Right lobe of liver (tissue), 6 donors: ENCODE measurements at regions not wholly inside any gene's neighbourhood (a gene's known extent, or its start where the extent isn't known, plus 50 kb on each side); places are given as distances from the start of the nearest gene placed in this dataset.
"Not testable (repeated sequence)": the region's sequence is repeated elsewhere in the genome, so short reads cannot be mapped to it uniquely, and the experiment has no call there.

ENCODE experiments used
- ATAC-seq, 4 donors: fragments of 200-7000 bp; cut with Tn5 transposase; one replicate each; pipeline ENCODE4 v1.9.1; 2020; ENCODE audit warnings: mild to moderate bottlenecking in 4 of 4, moderate library complexity in 4 of 4
- DNase-seq, 3 donors: peaks; one replicate each; pipeline ENCODE4 v3.0.0-alpha.2; 2020
- H3K27ac ChIP-seq, 3 donors: fragments of 200-600 bp; one replicate each; pipeline ENCODE4 v1.8.0; 2022
- H3K27me3 ChIP-seq, 2 donors: fragments of 200-600 bp; one replicate each; pipeline ENCODE4 v1.8.0; 2022
- H3K36me3 ChIP-seq, 4 donors: fragments of 200-600 bp; sonication (generic) in 1 of 4; one replicate each; pipeline versions ENCODE4 v1.5.1 to v1.8.0; 2017 to 2022; ENCODE audit warnings: control low read depth in 1 of 4
- H3K4me1 ChIP-seq, 4 donors: fragments of 200-600 bp; sonication (generic) in 1 of 4; one replicate each; pipeline versions ENCODE4 v1.5.1 to v1.8.0; 2017 to 2022; ENCODE audit warnings: control low read depth in 1 of 4
- H3K4me3 ChIP-seq, 3 donors: fragments of 200-600 bp; one replicate each; pipeline ENCODE4 v1.8.0; 2022
- H3K9me3 ChIP-seq, 4 donors: fragments of 200-600 bp; sonication (generic) in 1 of 4; one replicate each; pipeline versions ENCODE4 v1.5.1 to v1.8.0; 2017 to 2022; ENCODE audit warnings: control low read depth in 1 of 4
- CTCF ChIP-seq, 4 donors: fragments of 200-600 bp in 3 of 4; fragments of 450-650 bp in 1 of 4; IDR thresholded peaks; one replicate each; pipeline versions ENCODE4 v1.5.1 to v1.8.0; 2016 to 2022; ENCODE audit warnings: antibody characterized with exemption in 4 of 4, mild to moderate bottlenecking in 2 of 4
- POLR2A ChIP-seq: fragments of 450-650 bp; IDR thresholded peaks from one replicate; pipeline ENCODE4 v1.6.1; 2017; ENCODE audit warnings: antibody characterized with exemption, mild to moderate bottlenecking
- WGBS: methylation state at CpG from one replicate; pipeline ENCODE4 v1.1.6; 2018; ENCODE audit warnings: low coverage, low lambda C conversion rate; ENCODE audit not compliant: insufficient coverage; ENCODE audit errors: missing lambda C conversion rate; 5-methylcytosine and 5-hydroxymethylcytosine counted together
- intact Hi-C, 2 donors: fragments of 100-400 bp; cut with DNase I; formaldehyde crosslinking; loops; one replicate each; pipeline versions ENCODE4 v1.11.2 to v1.14.1; 2022
- donor health status: DM: no; HTN: yes; CAD: no.
- donor health status: DM: no; HTN: no; CAD: no.
- donor health status: DM: no; HTN: no; CAD: no.
- donor health status: DM: no; HTN: yes; CAD: no.
- donor health status: DM: no; HTN: yes; CAD: no.

- no peak for DNase-seq
- no peak for ATAC-seq
- Histone ChIP-seq H3K4me1 (no peaks in the 10 kb centered on the region), H3K9me3 (no peaks in the 10 kb centered on the region), H3K27me3 (no peaks in the 10 kb centered on the region), H3K4me3 (no peak overlapping the region), H3K36me3 (no peaks in the 10 kb centered on the region), H3K27ac (no peak overlapping the region)
- TF ChIP-seq POLR2A: no peak
- TF ChIP-seq CTCF (IDR thresholded peaks at IDR 0.05): no peak
- intact Hi-C loops: no loop called here
Observed at GRCh38 chr2:111252436-111252835, 131.7 kb downstream of the BCL2L11 start.

GRCh38 chr2:111254916-111255315 is 134.2 kb downstream of the BCL2L11 start:
- H3K4me1 ChIP-seq, intact Hi-C loops, H3K36me3 ChIP-seq, H3K9me3 ChIP-seq, H3K27me3 ChIP-seq, ATAC-seq, DNase-seq, H3K27ac ChIP-seq, H3K4me3 ChIP-seq: not testable (repeated sequence)
- WGBS: 77% methylated on average over 6 of the region's 6 CpGs

- H3K36me3 ChIP-seq, H3K27me3 ChIP-seq, H3K4me3 ChIP-seq, H3K27ac ChIP-seq, ATAC-seq, intact Hi-C loops, H3K9me3 ChIP-seq, DNase-seq, H3K4me1 ChIP-seq: not testable (repeated sequence)
- WGBS: 17% methylated on average over 1 of the region's 1 CpG
Observed at GRCh38 chr2:111256628-111257027, 135.9 kb downstream of the BCL2L11 start.

- H3K4me3 ChIP-seq, H3K36me3 ChIP-seq, H3K4me1 ChIP-seq, H3K27ac ChIP-seq, ATAC-seq, H3K27me3 ChIP-seq, H3K9me3 ChIP-seq, intact Hi-C loops, DNase-seq: not testable (repeated sequence)
- 100% methylated on average over 1 of the region's 1 CpG for WGBS
Observed at GRCh38 chr2:111257607-111258006, 136.9 kb downstream of the BCL2L11 start.

- H3K4me3 ChIP-seq, H3K4me1 ChIP-seq, H3K36me3 ChIP-seq, intact Hi-C loops, DNase-seq, H3K27me3 ChIP-seq, ATAC-seq, H3K9me3 ChIP-seq, H3K27ac ChIP-seq: not testable (repeated sequence)
- WGBS: no CpG with 5 or more reads among the region's 1 CpG
Observed at GRCh38 chr2:111258318-111258717, 137.6 kb downstream of the BCL2L11 start.

- H3K27me3 ChIP-seq, H3K4me3 ChIP-seq, H3K36me3 ChIP-seq, H3K27ac ChIP-seq, H3K9me3 ChIP-seq, intact Hi-C loops, ATAC-seq, DNase-seq, H3K4me1 ChIP-seq: not testable (repeated sequence)
- WGBS: 50% methylated on average over 2 of the region's 9 CpGs
Observed at GRCh38 chr2:111262627-111263379, 142.1 kb downstream of the BCL2L11 start.

GRCh38 chr2:111263380-111264017 is 142.8 kb downstream of the BCL2L11 start:
- H3K27me3 ChIP-seq, H3K27ac ChIP-seq, H3K36me3 ChIP-seq, H3K9me3 ChIP-seq, H3K4me1 ChIP-seq, H3K4me3 ChIP-seq, DNase-seq, intact Hi-C loops: not testable (repeated sequence)
- WGBS: no CpG with 5 or more reads among the region's 7 CpGs
- peak in 1 of 4 donors; percentile 7 for ATAC-seq

- H3K27ac ChIP-seq, DNase-seq, H3K4me3 ChIP-seq, H3K9me3 ChIP-seq, H3K27me3 ChIP-seq, H3K36me3 ChIP-seq, H3K4me1 ChIP-seq, ATAC-seq, intact Hi-C loops: not testable (repeated sequence)
- WGBS: 98% methylated on average over 9 of the region's 11 CpGs
Observed at GRCh38 chr2:111264956-111265355, 144.2 kb downstream of the BCL2L11 start.

- H3K4me3 ChIP-seq, ATAC-seq, H3K36me3 ChIP-seq, H3K27me3 ChIP-seq, intact Hi-C loops, DNase-seq, H3K9me3 ChIP-seq, H3K27ac ChIP-seq, H3K4me1 ChIP-seq: not testable (repeated sequence)
- WGBS: 84% methylated on average over 6 of the region's 6 CpGs
Observed at GRCh38 chr2:111266556-111266955, 145.8 kb downstream of the BCL2L11 start.
